Suprapubic skin (tissue), 4 donors: ENCODE measurements at regions not wholly inside any gene's neighbourhood (a gene's known extent, or its start where the extent isn't known, plus 50 kb on each side); places are given as distances from the start of the nearest gene placed in this dataset.

Source experiments
- EP300 ChIP-seq: sonication (generic); formaldehyde crosslinking; IDR thresholded peaks from one replicate; pipeline ENCODE4 v1.6.1; 2017; ENCODE audit warnings: antibody characterized with exemption
- POLR2A ChIP-seq, 2 donors: fragments of 450-650 bp; IDR thresholded peaks; one replicate each; pipeline ENCODE4 v1.6.1; 2017; ENCODE audit warnings: antibody characterized with exemption in 2 of 2, mild to moderate bottlenecking in 2 of 2, moderate library complexity in 2 of 2
- POLR2AphosphoS5 ChIP-seq, 3 donors: sonication (generic); formaldehyde crosslinking; IDR thresholded peaks; one replicate each; pipeline ENCODE4 v1.6.1; 2017; ENCODE audit warnings: antibody characterized with exemption in 3 of 3
- TF ChIP-seq, protein P1 (sequence below), 2 donors: fragments of 200-600 bp in 1 of 2; fragments of 450-650 bp in 1 of 2; sonication (generic) in 1 of 2; IDR thresholded peaks; one replicate each; pipeline ENCODE4 v1.5.1; 2016 to 2019; ENCODE audit warnings: antibody characterized with exemption in 2 of 2, mild to moderate bottlenecking in 1 of 2, moderate library complexity in 1 of 2

GRCh38 chr9:29714860-29715259, 2141.6 kb upstream of the C9orf72 start:
- TF ChIP-seq, protein P1, sequence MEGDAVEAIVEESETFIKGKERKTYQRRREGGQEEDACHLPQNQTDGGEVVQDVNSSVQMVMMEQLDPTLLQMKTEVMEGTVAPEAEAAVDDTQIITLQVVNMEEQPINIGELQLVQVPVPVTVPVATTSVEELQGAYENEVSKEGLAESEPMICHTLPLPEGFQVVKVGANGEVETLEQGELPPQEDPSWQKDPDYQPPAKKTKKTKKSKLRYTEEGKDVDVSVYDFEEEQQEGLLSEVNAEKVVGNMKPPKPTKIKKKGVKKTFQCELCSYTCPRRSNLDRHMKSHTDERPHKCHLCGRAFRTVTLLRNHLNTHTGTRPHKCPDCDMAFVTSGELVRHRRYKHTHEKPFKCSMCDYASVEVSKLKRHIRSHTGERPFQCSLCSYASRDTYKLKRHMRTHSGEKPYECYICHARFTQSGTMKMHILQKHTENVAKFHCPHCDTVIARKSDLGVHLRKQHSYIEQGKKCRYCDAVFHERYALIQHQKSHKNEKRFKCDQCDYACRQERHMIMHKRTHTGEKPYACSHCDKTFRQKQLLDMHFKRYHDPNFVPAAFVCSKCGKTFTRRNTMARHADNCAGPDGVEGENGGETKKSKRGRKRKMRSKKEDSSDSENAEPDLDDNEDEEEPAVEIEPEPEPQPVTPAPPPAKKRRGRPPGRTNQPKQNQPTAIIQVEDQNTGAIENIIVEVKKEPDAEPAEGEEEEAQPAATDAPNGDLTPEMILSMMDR (IDR thresholded peaks at IDR 0.05): no peak
- TF ChIP-seq POLR2AphosphoS5 (IDR thresholded peaks at IDR 0.05) (no peak), POLR2A (IDR thresholded peaks at IDR 0.05) (no peak), EP300 (no peak)
